ENCODE measurements at regions not wholly inside any gene's neighbourhood (a gene's known extent, or its start where the extent isn't known, plus 50 kb on each side); places are given as distances from the start of the nearest gene placed in this dataset.

DNA sequence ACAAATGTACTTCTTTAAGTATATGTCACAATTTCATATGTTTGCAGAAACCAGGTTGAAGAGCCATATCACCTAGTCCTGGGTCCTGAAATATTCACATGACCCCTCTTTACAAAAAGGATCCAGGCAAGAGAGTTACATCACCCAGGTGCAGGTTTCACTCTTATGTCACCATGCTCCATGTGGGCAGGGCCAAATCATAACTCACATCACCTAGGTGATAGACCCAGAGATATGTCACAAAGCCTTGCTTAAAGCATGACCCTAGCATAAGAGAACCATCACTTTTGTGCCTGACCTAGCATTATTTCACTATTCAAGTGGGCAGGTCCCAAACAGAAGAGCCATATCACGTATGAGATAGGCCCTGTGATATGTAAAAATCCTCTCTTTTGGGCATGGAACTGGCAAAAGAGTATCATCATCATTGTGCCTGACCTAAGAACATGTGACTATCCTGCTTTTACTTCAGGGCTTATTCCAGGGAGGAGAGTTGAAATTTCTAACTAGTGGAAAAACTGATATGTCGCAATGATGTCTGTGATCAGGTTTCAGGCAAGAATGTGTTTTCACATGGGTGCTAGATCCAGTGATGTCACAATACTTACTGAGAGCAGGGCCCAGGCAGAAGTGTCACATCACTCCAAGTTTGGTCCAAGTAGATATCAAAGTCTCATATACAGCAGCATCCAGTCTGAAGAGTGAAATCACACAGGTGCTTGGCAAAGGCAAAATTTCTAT, 909.9 kb upstream of the AMELY start:
- ATAC-seq: no peak
- no peak overlapping the region for H3K27ac ChIP-seq
- no peaks in the 10 kb centered on the region for H3K27me3 ChIP-seq
- H3K9me3 ChIP-seq: no peaks in the 10 kb centered on the region
- H3K4me3 ChIP-seq: no peak overlapping the region
- TF ChIP-seq EP300 (IDR thresholded peaks at IDR 0.05): no peak
- TF ChIP-seq CTCF (IDR thresholded peaks at IDR 0.05): no peak
- no peak for TF ChIP-seq POLR2A (IDR thresholded peaks at IDR 0.05)
- TF ChIP-seq POLR2AphosphoS5 (IDR thresholded peaks at IDR 0.05): no peak
- 60% methylated on average over 1 of the region's 2 CpGs; no CpG with 5 or more reads in 1 of the 2 donors for WGBS, 2 donors (ENCODE audit: low coverage in 1 of 2)
- no peaks in the 10 kb centered on the region for H3K4me1 ChIP-seq
- H3K36me3 ChIP-seq: no peaks in the 10 kb centered on the region

DNA sequence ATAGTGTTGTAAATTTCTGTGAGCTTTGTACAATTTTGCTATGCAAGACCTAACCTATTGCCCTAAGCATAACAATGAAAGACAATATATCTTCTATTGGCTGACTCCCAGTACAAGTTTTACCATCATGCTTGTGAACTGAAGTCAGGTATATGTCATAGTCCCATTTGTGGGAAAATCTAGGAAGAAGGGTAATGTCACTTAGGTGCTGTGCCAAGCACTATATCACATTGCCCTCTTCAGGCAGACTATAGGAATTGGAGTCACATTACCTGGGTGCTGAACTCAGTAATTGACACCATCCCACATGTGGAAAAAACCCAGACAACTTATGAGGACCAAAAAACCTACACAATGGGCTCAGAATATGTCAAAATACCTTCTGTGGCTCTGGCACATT, 907.4 kb upstream of the AMELY start:
- H3K9me3 ChIP-seq: no peaks in the 10 kb centered on the region
- peak in 2 of 4 experiments; percentile 19 to 25 for TF ChIP-seq CTCF (IDR thresholded peaks at IDR 0.05)
- TF ChIP-seq EP300 (IDR thresholded peaks at IDR 0.05): no peak
- TF ChIP-seq POLR2A (IDR thresholded peaks at IDR 0.05): no peak
- no peaks in the 10 kb centered on the region for H3K4me1 ChIP-seq
- no peaks in the 10 kb centered on the region for H3K36me3 ChIP-seq
- H3K27ac ChIP-seq: no peak overlapping the region
- no peak for ATAC-seq
- no peaks in the 10 kb centered on the region for H3K27me3 ChIP-seq
- no peak overlapping the region for H3K4me3 ChIP-seq

GRCh38 chrY:7816567-7816966, 905.0 kb upstream of the AMELY start:
- Histone ChIP-seq H3K36me3 (no peaks in the 10 kb centered on the region), H3K4me3 (no peak overlapping the region), H3K27me3 (no peaks in the 10 kb centered on the region), H3K4me1 (no peaks in the 10 kb centered on the region), H3K27ac (no peak overlapping the region), H3K9me3 (no peaks in the 10 kb centered on the region)
- no CpG with 5 or more reads among the region's 1 CpG for WGBS, 2 donors (ENCODE audit: low coverage in 1 of 2)
- no peak for ATAC-seq
- TF ChIP-seq EP300 (IDR thresholded peaks at IDR 0.05) (no peak), POLR2A (IDR thresholded peaks at IDR 0.05) (no peak), POLR2AphosphoS5 (IDR thresholded peaks at IDR 0.05) (no peak), CTCF (IDR thresholded peaks at IDR 0.05) (no peak)

GRCh38 chrY:7815921-7816320, 904.4 kb upstream of the AMELY start:
- no peak for ATAC-seq
- TF ChIP-seq CTCF (IDR thresholded peaks at IDR 0.05) (no peak), POLR2AphosphoS5 (IDR thresholded peaks at IDR 0.05) (no peak), EP300 (IDR thresholded peaks at IDR 0.05) (no peak), POLR2A (IDR thresholded peaks at IDR 0.05) (no peak)
- Histone ChIP-seq H3K27ac (no peak overlapping the region), H3K4me3 (no peak overlapping the region), H3K9me3 (no peaks in the 10 kb centered on the region), H3K27me3 (no peaks in the 10 kb centered on the region), H3K36me3 (no peaks in the 10 kb centered on the region), H3K4me1 (no peaks in the 10 kb centered on the region)

GRCh38 chrY:7815285-7815684, 903.7 kb upstream of the AMELY start:
- Histone ChIP-seq H3K27me3 (no peaks in the 10 kb centered on the region), H3K27ac (no peak overlapping the region), H3K4me3 (no peak overlapping the region), H3K9me3 (no peaks in the 10 kb centered on the region), H3K36me3 (no peaks in the 10 kb centered on the region), H3K4me1 (no peaks in the 10 kb centered on the region)
- no peak for TF ChIP-seq CTCF (IDR thresholded peaks at IDR 0.05)
- TF ChIP-seq POLR2AphosphoS5 (IDR thresholded peaks at IDR 0.05): no peak
- TF ChIP-seq EP300 (IDR thresholded peaks at IDR 0.05): no peak
- TF ChIP-seq POLR2A (IDR thresholded peaks at IDR 0.05): no peak
- no peak for ATAC-seq
- 86% methylated on average over 1 of the region's 1 CpG; no CpG with 5 or more reads in 1 of the 2 donors for WGBS, 2 donors (ENCODE audit: low coverage in 1 of 2)

Measured in gastroesophageal sphincter (tissue), 4 donors.